GM10248 (cell line): ENCODE measurements at regions not wholly inside any gene's neighbourhood (a gene's known extent, or its start where the extent isn't known, plus 50 kb on each side); places are given as distances from the start of the nearest gene placed in this dataset.

ENCODE experiments used
- CTCF ChIA-PET: fragments of 300-600 bp; sonication (Branson Sonifier 250); formaldehyde crosslinking; extraction: SDS; loops from one replicate; lab custom pipeline; 2021; ENCODE audit warnings: antibody characterized with exemption; lab: Yijun Ruan, JAX
- POLR2A ChIA-PET: fragments of 350-650 bp; sonication (Branson Sonifier 250); formaldehyde crosslinking; extraction: SDS; loops from one replicate; lab custom pipeline; 2020; ENCODE audit warnings: antibody characterized with exemption; lab: Yijun Ruan, JAX
- DNase-seq: peaks from one replicate; pipeline ENCODE4 v3.0.0; 2012; ENCODE audit errors: extremely low spot score
- CTCF ChIP-seq: IDR thresholded peaks from 2 replicates; pipeline ENCODE4 v1.5.1; 2012; ENCODE audit warnings: mild to moderate bottlenecking, low read depth; ENCODE audit errors: extremely low read depth, missing control alignments, control extremely low read depth

- ChIA-PET CTCF (interaction anchor here (1.0 to 3.0 kb wide), 3 partner anchors 8 to 17 kb away, joined by 3 to 8 read pairs (median 4); no protein-coding TSS in a partner anchor), POLR2A (no interaction called here)
- TF ChIP-seq CTCF: no peak
- no peak for DNase-seq
Measured at GRCh38 chr2:180676520-180677025, 303.8 kb upstream of the UBE2E3 start.

DNA sequence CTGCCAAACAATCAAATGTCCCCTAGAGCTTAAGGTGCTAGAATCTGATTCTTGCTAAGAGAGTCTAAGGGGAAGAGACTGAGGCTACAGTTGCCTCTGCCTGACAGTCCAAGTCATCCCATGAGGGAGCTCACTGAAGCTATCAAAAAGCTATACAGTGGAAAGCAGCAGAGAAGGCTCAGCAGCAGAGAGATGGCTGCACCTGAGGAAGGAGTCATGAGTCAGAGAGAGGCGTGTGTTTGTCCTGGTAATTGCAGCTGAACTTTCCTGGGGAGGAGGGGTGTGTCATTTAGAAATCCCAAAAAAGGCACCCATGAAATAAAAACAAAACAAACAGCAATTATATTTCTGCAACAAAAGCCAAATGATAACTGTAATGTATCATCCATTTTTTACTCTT, 305.2 kb upstream of the UBE2E3 start:
- DNase-seq: no peak
- no peak for TF ChIP-seq CTCF
- CTCF ChIA-PET: interaction anchor here (1.4 kb wide), 1 partner anchor 10 kb away, joined by 4 read pairs; no protein-coding TSS in a partner anchor
- POLR2A ChIA-PET: no interaction called here

- DNase-seq: no peak
- ChIA-PET CTCF (no interaction called here), POLR2A (no interaction called here)
- no peak for TF ChIP-seq CTCF
Measured at GRCh38 chr2:180672377-180672776, 308.0 kb upstream of the UBE2E3 start.

DNA sequence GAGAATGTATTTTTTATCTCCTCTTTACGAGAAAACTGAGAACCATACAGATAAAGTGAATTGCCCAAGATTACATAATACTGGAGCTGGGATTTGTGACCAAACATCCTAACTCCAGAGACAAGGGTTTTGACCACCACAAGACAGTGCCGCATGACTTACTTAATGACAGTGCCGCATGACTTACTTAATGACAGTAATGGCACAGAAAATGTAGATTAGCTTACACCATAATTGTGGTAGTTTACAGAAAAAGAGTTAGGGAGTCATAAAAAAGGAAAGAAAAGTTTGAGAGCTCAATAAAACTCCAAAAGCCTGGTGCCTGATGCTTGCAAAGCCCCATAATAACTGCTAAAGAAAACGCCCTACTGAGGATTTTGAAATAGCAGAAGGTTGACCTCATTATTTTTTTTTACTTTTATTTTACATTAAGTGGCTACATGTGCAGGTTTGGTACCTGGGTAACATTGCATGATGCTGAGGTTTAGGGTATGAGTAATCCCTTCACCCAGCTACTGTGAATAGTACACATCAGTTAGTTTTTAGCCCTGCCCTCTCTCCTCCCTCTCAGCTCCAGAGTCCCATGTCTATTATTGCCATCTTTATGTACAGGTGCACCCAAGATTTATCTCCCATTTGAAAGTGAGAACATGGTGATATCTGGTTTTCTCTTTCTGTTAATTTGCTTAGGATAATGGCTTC, 310.0 kb upstream of the UBE2E3 start:
- DNase-seq: no peak
- ChIA-PET POLR2A (no interaction called here), CTCF (no interaction called here)
- TF ChIP-seq CTCF: no peak

DNA sequence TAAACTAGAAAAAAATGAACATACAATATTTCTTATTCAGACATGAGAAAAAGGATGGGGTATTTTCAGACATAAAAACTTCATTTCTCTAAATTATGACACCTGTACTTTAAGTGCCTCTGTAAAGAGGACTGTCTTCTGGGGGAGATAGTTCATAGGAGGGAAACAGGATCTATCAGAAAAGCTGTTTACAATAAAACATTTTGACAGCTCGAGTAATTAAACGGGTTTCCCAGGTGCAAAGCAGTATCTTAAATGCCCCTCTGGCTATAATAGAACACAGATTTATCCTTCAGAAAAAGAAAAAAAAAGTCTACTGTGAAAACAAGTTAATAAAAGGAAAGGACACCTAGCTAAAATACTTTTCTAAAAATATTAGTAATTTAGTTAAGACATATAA, 311.4 kb upstream of the UBE2E3 start:
- TF ChIP-seq CTCF: no peak
- ChIA-PET CTCF (interaction anchor here (1.1 kb wide), 1 partner anchor 12 kb away, joined by 3 read pairs; no protein-coding TSS in a partner anchor), POLR2A (no interaction called here)
- DNase-seq: no peak

DNA sequence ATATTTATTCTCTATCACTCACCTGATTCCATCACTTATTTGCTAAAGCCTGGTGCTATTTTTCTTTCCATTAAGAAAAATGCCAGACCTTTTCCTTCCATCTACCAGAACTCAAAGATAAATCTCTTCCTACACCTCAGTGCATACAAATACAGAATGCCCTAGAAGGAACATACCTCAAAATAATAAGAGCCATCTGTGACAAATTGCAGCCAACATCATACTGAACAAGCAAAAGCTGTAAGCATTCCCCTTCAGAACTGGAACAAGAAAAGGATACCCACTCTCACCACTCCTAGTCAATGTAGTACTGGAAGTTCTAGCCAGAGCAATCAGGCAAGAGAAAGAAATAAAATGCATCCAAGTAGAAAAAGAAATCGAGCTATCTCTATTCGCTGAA, 315.9 kb upstream of the UBE2E3 start:
- POLR2A ChIA-PET: no interaction called here
- no peak for DNase-seq
- no peak for TF ChIP-seq CTCF
- CTCF ChIA-PET: no interaction called here
